IMR-90 (cell line): ENCODE measurements at regions not wholly inside any gene's neighbourhood (a gene's known extent, or its start where the extent isn't known, plus 50 kb on each side); places are given as distances from the start of the nearest gene placed in this dataset.

Source experiments
- CTCF ChIP-seq: conservative IDR thresholded peaks from 2 replicates; pipeline ENCODE4 v1.5.1; 2012; ENCODE audit warnings: mild to moderate bottlenecking, low read depth, low read length, improper control_type of control experiment
- POLR2A ChIP-seq: IDR thresholded peaks from 2 replicates; pipeline ENCODE4 v1.6.1; 2012; ENCODE audit warnings: mild to moderate bottlenecking, low read depth, low read length

- TF ChIP-seq CTCF (no peak), POLR2A (no peak)
Measured at GRCh38 chr2:149773006-149773405, 185.4 kb upstream of the MMADHC start.
